ENCODE measurements at regions not wholly inside any gene's neighbourhood (a gene's known extent, or its start where the extent isn't known, plus 50 kb on each side); places are given as distances from the start of the nearest gene placed in this dataset.

DNA sequence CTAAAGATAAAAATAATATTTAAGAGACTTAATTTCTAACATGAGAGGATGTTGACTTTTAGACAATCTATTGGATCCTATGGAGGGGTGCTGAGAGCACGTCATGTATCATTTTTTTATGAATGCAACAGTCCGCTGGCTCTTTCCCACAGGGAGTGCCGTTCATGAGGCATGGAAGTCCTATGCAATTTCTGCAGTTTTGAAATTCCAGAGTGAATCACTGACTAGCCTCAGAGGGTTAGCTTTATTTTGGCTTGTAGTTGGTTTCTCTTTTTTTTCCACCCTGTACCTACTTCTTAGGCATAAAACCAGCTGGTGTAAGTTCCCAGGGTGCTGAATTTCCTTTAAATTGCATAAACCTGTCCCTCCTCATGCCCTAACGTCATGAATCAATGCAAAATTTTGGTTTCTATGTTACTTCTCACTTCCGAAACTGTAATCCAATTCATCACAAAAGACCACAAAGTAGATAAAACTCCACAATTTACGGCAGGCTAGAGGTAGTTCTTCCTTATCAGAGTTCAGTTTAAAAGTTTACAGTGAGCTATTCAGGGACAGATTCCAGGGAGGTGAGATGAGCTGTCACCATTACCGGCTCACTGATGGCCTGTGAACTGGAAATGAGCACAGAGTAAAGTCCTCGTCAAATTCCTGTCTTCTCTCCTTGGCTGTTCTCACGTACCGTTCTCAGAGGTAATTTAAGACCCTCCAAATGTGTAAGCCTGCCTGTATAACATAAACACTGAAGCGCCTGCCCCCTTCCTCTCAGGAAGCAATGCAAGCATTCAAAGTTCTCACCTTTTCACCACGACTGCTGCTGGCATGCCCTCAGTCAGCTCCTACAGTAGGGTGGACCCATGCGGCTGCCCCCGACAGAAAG is 216.6 kb upstream of the SLC10A2 start:
- H3K4me3 ChIP-seq (ENCODE audit: insufficient read length, low read depth), result no peak overlapping the region
- no peak for DNase-seq (ENCODE audit: low read depth, low spot score)
- TF ChIP-seq ZNF274 (IDR thresholded peaks at IDR 0.05; ENCODE audit: low read depth, low read length), result no peak
- TF ChIP-seq YY1 (IDR thresholded peaks at IDR 0.05; ENCODE audit: insufficient read depth, insufficient read length), result no peak
- no peak for TF ChIP-seq SUZ12 (IDR thresholded peaks at IDR 0.05; ENCODE audit: extremely low read depth, insufficient read depth, insufficient read length)

DNA sequence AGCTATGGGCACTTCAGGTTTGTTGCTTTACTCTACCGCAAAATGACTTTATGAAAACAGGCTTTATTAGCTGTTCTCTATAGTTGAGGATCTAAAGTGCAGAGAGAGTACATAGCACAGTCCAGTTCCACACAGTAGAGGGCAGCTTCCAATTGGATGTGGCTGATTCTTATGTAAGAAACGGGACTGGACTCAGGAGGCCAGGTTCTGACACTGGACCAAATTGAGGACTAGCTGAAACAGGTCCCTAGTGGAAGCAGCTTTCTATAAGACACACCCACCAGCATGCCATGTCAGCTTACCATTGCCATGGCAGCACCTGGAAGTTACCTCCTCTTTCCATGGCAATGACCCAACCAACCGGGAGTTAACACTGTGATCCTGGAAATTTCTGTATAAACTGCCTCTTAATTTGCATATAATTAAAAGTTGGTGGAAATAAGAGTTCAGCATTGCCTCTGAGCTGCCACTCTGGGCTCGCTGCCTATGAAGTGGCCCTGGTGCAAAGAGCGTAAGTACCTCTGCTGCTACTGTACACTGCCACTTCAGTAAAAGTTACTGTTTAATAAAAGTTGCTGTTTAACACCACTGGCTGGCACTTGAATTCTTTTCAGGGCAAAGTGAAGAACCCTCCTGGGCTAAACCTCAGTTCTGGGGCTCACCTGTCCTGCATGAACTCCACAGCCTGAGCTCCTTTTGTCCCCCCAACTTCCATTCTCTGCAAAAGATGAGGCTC is 211.9 kb upstream of the SLC10A2 start:
- Histone ChIP-seq H3K36me3 (ENCODE audit: insufficient read depth, insufficient read length, low read length) (no peaks in the 10 kb centered on the region), H3K4me1 (ENCODE audit: insufficient read depth, insufficient read length) (no peaks in the 10 kb centered on the region), H3K4me3 (ENCODE audit: insufficient read length, low read depth) (no peak overlapping the region), H3K27me3 (ENCODE audit: insufficient read depth, insufficient read length) (no peaks in the 10 kb centered on the region), H3K9ac (ENCODE audit: insufficient read length, low read depth) (no peak overlapping the region), H3K9me3 (ENCODE audit: insufficient read depth, low read length) (no peaks in the 10 kb centered on the region)
- TF ChIP-seq YY1 (IDR thresholded peaks at IDR 0.05; ENCODE audit: insufficient read depth, insufficient read length) (no peak), ZNF274 (IDR thresholded peaks at IDR 0.05; ENCODE audit: low read depth, low read length) (no peak), SUZ12 (IDR thresholded peaks at IDR 0.05; ENCODE audit: extremely low read depth, insufficient read depth, insufficient read length) (no peak)
- no peak for DNase-seq (ENCODE audit: low read depth, low spot score)

More for the DNA sequence above, 216.6 kb upstream of the SLC10A2 start:
- H3K9me3 ChIP-seq (ENCODE audit: insufficient read depth, low read length), result no peaks in the 10 kb centered on the region
- no peaks in the 10 kb centered on the region for H3K4me1 ChIP-seq (ENCODE audit: insufficient read depth, insufficient read length)
- no peak overlapping the region for H3K9ac ChIP-seq (ENCODE audit: insufficient read length, low read depth)
- H3K27me3 ChIP-seq (ENCODE audit: insufficient read depth, insufficient read length), result no peaks in the 10 kb centered on the region
- no peaks in the 10 kb centered on the region for H3K36me3 ChIP-seq (ENCODE audit: insufficient read depth, insufficient read length, low read length)

DNA sequence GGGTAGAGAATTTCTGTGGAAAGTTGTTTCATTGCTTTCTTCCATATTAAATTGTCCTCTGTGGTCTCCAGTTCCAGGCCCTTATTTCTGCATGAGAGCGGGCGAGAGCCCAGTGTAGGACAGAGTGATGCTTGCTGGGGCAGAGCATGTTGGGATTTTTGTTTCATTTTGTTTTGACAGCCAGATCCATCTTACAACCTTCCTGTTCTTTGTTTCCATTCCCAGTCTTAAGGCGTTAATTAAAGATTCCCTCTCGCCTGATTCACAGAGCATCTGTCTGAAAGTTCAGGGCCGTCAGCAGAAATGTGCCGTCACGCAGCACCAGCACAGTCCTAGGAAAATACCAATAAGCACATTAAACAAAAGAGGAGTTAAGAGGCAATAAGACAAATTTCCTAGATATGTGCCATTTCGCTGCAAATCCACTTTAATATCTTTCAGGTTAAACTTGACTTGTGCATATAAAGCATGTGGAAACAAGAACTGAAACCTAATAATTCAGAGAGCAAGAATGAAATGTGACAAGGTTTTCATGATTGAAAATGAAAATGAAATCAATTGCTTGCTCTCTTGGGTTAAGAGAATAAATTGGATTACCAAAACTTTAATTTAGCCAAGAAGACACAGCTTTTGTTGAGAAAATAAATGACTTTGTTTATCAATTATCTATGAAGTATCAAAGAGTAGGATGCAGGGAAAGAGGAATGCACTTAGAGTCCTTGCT is 210.7 kb upstream of the SLC10A2 start:
- no peaks in the 10 kb centered on the region for H3K4me1 ChIP-seq (ENCODE audit: insufficient read depth, insufficient read length)
- TF ChIP-seq ZNF274 (IDR thresholded peaks at IDR 0.05; ENCODE audit: low read depth, low read length) (no peak), SUZ12 (IDR thresholded peaks at IDR 0.05; ENCODE audit: extremely low read depth, insufficient read depth, insufficient read length) (no peak), YY1 (IDR thresholded peaks at IDR 0.05; ENCODE audit: insufficient read depth, insufficient read length) (no peak)
- no peak overlapping the region for H3K4me3 ChIP-seq (ENCODE audit: insufficient read length, low read depth)
- H3K27me3 ChIP-seq (ENCODE audit: insufficient read depth, insufficient read length), result no peaks in the 10 kb centered on the region
- no peaks in the 10 kb centered on the region for H3K36me3 ChIP-seq (ENCODE audit: insufficient read depth, insufficient read length, low read length)
- H3K9me3 ChIP-seq (ENCODE audit: insufficient read depth, low read length), result no peaks in the 10 kb centered on the region
- no peak overlapping the region for H3K9ac ChIP-seq (ENCODE audit: insufficient read length, low read depth)
- DNase-seq (ENCODE audit: low read depth, low spot score), result no peak

DNA sequence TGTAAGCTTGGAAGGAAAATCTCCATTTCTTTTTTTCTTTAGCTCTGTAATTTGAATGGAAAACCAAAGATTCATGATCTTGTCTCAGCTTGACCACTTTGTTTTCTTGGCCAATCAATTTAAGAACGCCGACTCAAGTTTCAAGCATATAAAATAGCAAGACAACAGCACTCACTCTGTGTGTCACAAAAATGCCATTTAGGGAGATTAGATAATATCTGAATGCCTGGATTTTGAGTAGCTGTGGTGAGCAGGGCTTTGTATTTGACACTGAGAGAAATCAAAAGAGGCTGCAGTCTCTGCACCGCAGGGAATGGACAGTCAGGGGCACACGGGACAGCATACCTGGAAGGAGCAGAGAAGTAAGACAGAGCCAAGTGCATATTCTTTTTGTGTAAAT is 209.5 kb upstream of the SLC10A2 start:
- Histone ChIP-seq H3K4me1 (ENCODE audit: insufficient read depth, insufficient read length) (no peaks in the 10 kb centered on the region), H3K9ac (ENCODE audit: insufficient read length, low read depth) (no peak overlapping the region), H3K9me3 (ENCODE audit: insufficient read depth, low read length) (no peaks in the 10 kb centered on the region), H3K4me3 (ENCODE audit: insufficient read length, low read depth) (no peak overlapping the region), H3K27me3 (ENCODE audit: insufficient read depth, insufficient read length) (no peaks in the 10 kb centered on the region), H3K36me3 (ENCODE audit: insufficient read depth, insufficient read length, low read length) (no peaks in the 10 kb centered on the region)
- no peak for TF ChIP-seq YY1 (IDR thresholded peaks at IDR 0.05; ENCODE audit: insufficient read depth, insufficient read length)
- TF ChIP-seq SUZ12 (IDR thresholded peaks at IDR 0.05; ENCODE audit: extremely low read depth, insufficient read depth, insufficient read length), result no peak
- no peak for TF ChIP-seq ZNF274 (IDR thresholded peaks at IDR 0.05; ENCODE audit: low read depth, low read length)
- no peak for DNase-seq (ENCODE audit: low read depth, low spot score)

DNA sequence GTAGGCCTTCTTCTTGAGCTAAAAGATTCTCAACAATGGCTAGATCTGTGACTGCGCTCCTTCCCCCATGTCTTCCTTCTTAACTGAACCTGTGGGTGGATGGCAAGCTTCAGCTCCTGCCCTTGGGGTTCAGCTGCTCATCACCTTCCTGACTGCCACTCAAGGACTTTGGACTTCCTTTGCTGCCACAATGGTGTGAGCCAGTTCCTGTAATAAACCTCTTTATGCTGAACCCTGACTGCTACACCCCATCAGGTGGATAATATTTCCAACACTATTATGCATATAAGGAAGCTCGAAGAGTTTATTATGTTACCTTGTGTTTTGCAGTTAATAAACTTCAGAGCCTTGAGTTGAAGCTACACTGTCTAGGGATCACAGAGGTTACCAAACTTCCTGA is 208.9 kb upstream of the SLC10A2 start:
- Histone ChIP-seq H3K36me3 (ENCODE audit: insufficient read depth, insufficient read length, low read length) (no peaks in the 10 kb centered on the region), H3K9ac (ENCODE audit: insufficient read length, low read depth) (no peak overlapping the region), H3K27me3 (ENCODE audit: insufficient read depth, insufficient read length) (no peaks in the 10 kb centered on the region), H3K4me1 (ENCODE audit: insufficient read depth, insufficient read length) (no peaks in the 10 kb centered on the region), H3K4me3 (ENCODE audit: insufficient read length, low read depth) (no peak overlapping the region), H3K9me3 (ENCODE audit: insufficient read depth, low read length) (no peaks in the 10 kb centered on the region)
- TF ChIP-seq ZNF274 (IDR thresholded peaks at IDR 0.05; ENCODE audit: low read depth, low read length) (no peak), YY1 (IDR thresholded peaks at IDR 0.05; ENCODE audit: insufficient read depth, insufficient read length) (no peak)
- DNase-seq (ENCODE audit: low read depth, low spot score), result no peak

DNA sequence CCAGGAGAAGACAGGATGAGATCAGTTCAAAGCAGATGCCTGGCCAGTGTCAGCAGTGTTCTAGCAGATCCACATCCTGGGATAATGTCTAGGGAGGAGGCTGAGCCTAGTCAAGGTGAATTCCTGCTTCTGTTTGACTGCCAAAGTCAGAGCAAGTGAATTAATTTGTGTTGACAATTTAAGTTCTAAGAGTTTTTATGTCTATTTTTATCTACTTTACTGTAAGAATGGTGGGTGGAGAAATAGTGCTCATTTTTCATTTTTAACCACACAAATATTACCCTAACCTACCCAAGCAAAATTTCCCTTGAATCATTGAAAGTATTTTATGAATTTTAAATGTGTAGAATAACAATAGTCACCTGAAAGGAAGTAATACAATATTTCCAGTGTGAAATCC is 207.6 kb upstream of the SLC10A2 start:
- Histone ChIP-seq H3K4me1 (ENCODE audit: insufficient read depth, insufficient read length) (no peaks in the 10 kb centered on the region), H3K27me3 (ENCODE audit: insufficient read depth, insufficient read length) (no peaks in the 10 kb centered on the region), H3K36me3 (ENCODE audit: insufficient read depth, insufficient read length, low read length) (no peaks in the 10 kb centered on the region), H3K4me3 (ENCODE audit: insufficient read length, low read depth) (no peak overlapping the region), H3K9me3 (ENCODE audit: insufficient read depth, low read length) (no peaks in the 10 kb centered on the region), H3K9ac (ENCODE audit: insufficient read length, low read depth) (no peak overlapping the region)
- TF ChIP-seq SUZ12 (IDR thresholded peaks at IDR 0.05; ENCODE audit: extremely low read depth, insufficient read depth, insufficient read length) (no peak), YY1 (IDR thresholded peaks at IDR 0.05; ENCODE audit: insufficient read depth, insufficient read length) (no peak), ZNF274 (IDR thresholded peaks at IDR 0.05; ENCODE audit: low read depth, low read length) (no peak)
- no peak for DNase-seq (ENCODE audit: low read depth, low spot score)

DNA sequence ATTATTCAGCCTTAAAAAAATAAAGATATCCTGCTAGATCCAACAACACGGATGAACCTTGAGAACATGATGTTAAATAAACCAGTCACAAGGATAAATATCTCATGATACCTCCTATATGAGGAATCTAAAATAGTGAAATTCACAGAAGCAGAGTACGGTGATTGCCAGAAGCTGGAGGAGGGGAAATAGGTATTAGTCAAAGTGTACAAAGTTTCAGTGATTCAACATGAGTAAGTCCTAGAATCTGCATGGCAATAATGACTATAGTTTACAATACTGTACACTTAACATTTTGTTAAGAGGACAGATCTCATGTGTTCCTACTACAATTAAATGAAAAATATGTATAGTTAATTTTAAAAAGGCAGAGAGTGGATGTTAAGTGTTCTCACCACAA is 206.6 kb upstream of the SLC10A2 start:
- Histone ChIP-seq H3K36me3 (ENCODE audit: insufficient read depth, insufficient read length, low read length) (no peaks in the 10 kb centered on the region), H3K9ac (ENCODE audit: insufficient read length, low read depth) (no peak overlapping the region), H3K9me3 (ENCODE audit: insufficient read depth, low read length) (no peaks in the 10 kb centered on the region; the same call in 1 of the 2 replicates), H3K4me3 (ENCODE audit: insufficient read length, low read depth) (no peak overlapping the region), H3K4me1 (ENCODE audit: insufficient read depth, insufficient read length) (no peaks in the 10 kb centered on the region), H3K27me3 (ENCODE audit: insufficient read depth, insufficient read length) (no peaks in the 10 kb centered on the region)
- DNase-seq (ENCODE audit: low read depth, low spot score), result no peak
- TF ChIP-seq ZNF274 (IDR thresholded peaks at IDR 0.05; ENCODE audit: low read depth, low read length) (no peak), SUZ12 (IDR thresholded peaks at IDR 0.05; ENCODE audit: extremely low read depth, insufficient read depth, insufficient read length) (no peak), YY1 (IDR thresholded peaks at IDR 0.05; ENCODE audit: insufficient read depth, insufficient read length) (no peak)
